Kidney glomerular epithelial cell (primary cell): ENCODE measurements at regions not wholly inside any gene's neighbourhood (a gene's known extent, or its start where the extent isn't known, plus 50 kb on each side); places are given as distances from the start of the nearest gene placed in this dataset.

Experiments
- DNase-seq: peaks from one replicate; lab custom pipeline; 2025; lab: John Stamatoyannopoulos, UW

DNA sequence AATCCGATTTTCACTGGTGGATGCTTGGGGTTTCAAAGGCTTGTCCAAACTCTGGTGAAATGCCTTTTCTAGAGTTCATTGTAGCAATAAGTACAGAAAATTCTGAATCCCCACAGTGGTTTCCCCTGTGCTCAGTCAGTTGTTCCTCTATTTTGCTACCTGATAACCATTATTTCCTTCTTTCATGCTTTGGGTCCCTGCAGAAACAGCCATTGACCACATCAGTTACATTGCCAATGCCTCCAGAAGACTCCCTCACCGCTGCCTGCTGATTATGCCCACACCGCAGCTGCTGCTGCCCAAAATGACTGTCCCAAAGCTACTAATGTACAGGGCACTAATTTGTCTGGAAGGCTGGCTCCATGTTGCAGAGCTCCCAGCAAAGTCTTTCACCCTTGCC is 517.3 kb downstream of the KLF12 start:
- DNase-seq, result no peak

DNA sequence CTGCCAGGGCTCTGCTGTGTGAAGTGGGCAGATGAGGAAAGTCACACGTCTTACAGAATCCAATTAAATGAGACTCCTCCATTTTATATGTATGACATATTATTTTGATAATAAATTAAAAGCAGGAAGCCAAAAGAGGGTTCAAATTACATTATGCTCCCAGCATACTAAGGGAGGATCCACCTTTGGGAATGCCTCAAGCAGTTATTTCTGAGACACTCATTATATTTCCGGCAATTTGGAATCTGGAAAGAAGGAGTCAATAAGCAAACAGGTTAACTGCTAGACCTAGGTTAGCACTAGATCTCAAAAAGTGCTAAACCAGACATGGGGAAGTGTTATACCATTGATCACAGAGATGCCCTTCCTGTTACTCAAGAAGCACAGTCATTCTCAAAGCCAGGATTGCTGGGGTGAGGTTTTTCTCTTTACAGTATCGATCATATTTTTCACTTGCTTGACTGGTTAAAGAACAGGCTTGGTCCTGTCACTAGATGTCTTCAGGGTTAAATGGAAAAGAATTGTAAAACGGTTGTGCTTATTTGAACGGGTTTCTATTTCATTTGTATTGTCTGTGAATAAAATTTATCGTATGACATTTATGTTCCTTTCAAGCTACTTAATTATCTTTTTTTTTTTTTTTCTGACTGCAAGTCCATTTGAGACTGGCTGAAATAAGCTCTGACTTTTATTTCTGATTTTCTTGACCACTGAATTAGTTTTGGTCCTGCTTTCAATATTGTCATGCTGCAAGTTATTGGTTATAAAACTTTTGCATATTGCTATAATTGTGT is 523.2 kb downstream of the KLF12 start:
- DNase-seq, result no peak

DNA sequence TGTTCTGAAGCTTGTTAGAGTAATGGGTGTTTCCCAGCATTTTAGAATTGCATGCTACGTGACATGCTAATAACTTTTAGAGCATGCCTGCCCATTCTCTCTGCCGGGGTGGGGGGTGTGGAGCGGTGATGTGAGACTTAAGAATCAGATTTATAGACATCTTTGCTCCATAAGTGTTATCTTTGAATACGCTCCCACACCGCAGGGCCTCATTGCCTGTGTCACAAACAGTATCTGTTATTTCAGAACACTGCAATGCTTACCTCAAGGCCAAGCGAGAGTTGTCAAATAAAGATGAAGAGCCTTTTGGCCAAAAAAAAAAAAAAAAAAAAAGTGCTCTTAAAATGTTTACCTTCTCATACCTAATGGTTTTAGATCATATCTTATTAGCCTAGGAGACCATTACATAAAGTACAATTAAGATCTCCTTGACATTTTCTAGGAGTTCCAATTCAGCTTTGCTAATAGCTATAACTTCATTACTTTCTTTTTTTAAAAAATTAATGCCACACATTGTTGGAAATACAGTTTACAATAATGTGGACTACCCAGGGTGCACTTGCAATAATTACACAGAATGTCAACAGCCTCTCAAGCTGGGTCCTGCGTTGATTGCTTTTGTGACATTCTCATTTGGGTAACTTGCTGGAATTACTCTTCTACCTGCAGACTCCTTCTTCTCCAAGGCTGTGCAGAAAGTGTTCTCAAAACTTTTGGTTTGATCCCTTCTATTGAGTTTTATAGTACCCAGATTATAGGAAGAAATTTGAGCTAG is 525.3 kb downstream of the KLF12 start:
- no peak for DNase-seq

DNA sequence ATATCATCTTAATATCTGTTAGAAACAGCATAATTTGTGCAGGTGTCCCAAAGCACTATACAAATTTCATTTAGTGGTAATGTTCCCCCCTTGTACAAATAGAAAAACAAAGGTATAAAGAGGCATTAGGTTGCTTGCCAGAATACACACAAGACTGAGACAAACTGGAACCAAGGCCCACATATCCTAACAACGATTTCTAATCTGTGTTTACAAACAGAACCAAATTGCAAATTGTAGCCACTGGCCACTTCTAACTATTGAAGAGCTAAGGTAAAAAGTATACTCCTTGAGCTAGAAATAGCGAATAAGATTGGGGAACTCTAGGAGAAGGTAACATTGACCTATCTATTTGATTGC is 526.1 kb downstream of the KLF12 start:
- DNase-seq, result no peak

DNA sequence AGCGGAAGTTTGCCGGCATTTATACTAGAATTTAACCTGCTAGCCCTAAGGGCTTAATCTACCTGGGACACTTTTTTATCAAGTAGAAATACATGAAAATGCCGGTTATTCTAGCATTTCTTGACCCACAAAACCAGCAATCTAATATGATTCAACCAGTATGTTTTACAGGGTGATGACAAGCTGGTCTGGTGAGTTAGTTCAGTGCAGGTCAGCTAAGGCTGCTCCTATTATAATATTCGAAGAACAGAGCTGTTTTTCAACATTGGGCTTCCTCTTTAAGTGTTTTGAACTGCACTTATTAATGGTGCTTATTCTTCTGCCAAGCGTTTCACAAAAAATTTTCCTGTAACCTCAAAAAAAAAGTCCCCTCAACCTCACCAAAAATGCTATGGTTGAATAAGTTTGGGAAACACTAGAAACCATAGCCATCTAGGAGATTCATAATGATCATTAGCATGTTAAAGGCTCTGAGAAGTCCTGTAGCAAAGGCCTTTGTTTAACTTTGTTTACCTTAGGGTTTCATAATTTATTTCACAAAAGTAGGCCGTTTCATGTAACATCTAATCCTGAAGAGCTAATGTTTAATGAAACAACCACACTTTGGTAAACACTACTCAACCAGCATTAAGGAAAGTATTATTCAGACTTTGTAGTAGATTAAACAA is 526.6 kb downstream of the KLF12 start:
- DNase-seq, result no peak

DNA sequence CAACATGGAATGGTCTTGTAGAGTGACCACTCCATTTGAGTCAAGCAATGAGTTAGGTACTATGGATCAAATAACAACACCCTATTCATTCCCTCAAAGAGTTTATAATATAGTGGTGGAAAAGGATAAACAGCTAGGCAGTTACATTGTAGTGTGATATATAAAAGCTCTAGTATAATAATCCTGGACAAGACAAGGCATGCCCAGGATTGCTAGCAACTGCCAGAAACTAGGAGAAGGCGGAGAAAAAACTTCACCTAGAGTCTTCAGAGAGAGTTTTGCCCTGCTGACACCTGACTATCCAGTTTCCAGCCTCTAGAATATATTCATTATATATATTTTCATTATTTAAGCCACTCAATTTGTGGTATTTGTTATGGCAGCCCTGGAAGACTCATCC is 530.6 kb downstream of the KLF12 start:
- no peak for DNase-seq

DNA sequence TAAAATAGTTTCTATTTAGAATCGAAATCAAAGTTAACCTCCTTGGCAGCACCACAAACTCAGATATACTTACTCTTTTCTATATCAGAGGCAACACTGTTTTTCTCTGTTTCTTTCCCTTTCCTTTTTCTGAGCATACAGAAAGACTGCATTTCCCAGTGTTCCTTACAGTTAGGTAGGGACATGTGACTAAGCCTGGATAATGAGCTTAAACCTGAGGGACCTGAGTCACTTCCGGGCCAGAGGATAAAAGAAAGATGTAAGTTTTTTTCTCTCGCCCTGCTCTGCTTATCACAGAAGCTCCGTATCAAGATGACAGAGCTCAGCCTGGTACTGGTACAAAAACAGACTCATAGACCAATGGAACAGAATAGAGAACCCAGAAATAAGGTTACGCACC is 531.9 kb downstream of the KLF12 start:
- DNase-seq, result no peak

DNA sequence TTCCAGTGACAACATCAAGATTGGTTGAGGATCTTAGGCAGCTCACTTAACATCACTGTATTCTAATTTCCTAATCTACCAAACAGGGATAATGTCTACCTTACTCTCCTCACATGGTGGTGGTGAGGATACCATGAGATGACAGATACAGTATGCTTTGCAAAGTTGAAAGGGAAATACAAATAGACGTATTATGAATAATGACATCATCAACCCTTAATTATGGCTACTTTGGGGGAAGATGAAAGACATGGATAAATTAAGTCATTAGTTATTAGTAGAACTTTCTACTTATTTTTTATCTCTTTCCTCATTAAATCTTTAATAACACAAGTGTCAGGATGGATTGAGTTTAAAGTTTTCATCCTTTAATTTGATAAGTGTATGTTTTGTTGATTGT is 532.5 kb downstream of the KLF12 start:
- no peak for DNase-seq

DNA sequence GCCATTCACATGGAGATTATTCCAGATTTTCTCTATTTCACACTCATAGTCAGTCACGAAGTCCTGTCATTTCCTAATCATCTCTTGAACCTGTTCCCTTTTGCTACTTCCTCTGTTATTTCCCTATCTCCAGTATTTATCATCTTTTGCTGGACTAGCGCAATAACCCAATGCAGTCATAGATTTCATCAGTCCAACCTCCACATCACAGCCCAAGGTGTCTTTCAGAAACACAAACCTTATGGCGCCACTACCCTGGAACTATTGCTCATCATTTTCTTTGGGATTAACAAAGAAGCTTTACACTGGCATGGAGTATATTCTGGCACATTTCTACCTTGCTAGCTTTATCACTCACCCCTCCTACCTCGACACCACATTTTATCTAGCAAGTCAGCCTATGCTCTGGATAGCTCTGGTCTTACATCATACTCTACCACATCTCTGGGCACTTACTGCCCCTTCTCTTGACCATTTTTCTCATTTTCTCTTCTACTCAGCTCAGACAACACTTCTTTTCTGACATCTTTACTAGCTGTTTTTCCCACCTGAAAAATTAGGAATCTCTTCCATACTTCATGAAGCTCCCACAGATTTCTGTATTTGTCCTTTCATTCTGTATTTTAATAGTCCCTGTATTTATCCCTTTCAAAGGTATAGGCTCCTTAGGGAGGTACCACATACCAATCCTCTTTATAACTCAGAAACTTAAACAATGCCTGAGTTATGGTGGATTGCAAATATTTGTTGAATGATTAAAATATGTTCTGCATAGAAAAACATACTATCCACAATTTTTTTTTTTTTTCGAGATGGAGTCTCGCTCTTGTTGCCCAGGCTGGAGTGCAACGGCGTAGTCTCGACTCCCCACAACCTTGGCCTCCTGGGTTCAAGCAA is 534.7 kb downstream of the KLF12 start:
- DNase-seq, result no peak

DNA sequence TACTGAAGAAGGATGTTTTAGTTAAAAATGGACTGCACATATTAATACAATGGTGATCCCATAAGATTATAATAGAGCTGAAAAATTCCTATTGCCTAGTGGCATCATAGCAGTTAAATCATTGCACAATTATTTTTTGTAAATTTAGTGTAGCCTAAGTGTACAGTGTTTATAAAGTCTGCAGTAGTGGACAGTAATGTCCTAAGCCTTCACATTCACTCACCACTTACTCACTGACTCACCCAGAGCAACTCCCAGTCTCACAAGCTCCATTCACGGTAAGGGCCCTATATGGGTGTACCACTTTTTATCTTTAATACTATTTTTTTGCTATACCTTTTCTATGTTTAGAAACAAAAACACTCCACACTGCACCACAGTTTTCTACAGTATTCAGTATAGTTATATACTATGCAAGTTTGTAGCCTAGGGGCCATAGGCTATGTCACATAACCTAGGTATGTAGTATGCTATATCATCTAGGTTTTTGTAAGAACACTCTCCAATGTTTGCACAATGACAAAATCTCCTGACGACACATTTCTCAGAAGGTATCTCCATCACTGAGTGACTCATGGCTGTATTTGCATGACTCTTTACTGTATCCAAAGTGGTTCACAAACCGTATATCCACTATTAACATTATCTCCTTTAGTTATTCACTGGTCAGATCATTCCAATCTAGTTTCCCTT is 536.0 kb downstream of the KLF12 start:
- no peak for DNase-seq

DNA sequence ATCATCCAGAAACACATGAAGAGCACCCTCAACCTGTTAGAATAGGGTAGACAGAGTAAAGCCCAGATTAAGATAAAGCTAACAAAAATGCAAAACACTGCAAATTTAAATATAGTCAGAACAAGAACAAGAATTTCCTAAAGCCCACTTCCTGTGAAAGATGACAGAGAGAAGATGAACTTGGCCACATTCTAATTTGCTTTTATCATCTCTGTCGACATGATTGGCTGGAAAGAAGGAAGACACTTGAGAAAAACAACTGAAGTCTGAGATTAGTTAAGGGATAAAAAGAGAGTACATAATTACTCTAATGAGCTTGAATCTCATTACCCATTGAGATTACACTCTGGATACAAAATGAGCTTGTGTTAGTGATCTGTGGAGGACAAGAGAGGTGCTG is 537.6 kb downstream of the KLF5 start:
- DNase-seq, result no peak

DNA sequence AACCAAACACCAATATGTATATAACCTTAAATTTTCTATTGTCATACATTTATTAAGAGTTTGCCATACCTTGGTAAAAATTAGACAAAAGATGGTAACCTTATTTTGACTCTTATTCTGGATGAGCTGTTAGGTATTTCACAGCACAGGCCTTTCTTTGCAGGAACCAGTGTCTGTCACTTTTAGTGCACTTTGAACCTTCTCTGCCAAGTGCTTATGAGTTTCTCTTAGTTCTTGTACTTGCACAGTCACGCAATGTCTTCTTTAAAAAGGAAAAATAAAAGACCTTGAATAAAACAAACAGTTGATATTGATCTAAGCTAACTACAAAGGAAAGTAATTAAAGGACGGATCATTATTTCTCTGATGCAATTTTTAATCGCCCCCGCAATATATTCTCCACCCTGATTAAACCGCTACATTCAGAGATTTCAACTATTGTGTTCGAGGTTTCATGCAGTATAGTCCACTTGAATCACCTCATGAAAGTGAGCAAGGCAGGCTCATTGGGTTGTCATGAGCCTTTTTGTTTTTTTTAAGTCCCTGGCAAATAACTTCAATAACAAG is 534.5 kb downstream of the KLF5 start:
- DNase-seq, result no peak

DNA sequence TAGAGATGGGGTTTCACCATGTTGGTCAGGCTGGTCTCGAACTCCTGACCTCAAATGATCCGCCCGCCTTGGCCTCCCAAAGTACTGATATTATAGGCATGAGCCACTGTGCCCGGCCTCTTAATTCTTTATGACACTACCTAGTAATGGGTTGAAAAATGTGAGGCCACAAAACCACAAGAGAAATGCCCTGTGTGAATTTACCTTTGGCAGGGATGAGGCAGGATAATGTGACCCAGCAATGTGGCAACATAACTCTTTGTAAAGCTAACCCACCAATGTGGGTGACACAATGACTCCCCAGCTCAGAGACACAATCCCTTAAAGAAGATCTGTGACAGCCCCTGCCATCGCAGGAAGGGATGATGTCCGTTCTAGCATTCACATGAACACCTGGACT is 533.1 kb downstream of the KLF5 start:
- no peak for DNase-seq

DNA sequence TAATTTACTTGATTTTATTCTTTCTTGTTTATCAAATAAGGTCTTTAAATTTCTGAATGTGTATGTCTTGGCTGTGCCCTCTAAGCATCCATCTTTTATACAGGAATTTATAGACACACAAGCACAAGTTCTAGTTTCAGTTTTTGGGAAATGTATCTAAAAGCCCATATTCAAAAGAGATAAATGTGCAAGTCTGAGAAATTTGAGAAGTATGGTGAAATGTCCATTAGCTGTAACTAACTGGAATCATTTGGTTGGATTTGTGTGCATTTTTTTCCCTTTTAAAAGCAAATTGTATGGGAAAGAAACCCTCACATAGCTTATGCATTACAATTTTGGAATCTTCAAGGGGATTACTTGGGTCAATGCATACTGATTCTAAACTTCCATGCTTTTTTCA is 532.0 kb downstream of the KLF5 start:
- no peak for DNase-seq

DNA sequence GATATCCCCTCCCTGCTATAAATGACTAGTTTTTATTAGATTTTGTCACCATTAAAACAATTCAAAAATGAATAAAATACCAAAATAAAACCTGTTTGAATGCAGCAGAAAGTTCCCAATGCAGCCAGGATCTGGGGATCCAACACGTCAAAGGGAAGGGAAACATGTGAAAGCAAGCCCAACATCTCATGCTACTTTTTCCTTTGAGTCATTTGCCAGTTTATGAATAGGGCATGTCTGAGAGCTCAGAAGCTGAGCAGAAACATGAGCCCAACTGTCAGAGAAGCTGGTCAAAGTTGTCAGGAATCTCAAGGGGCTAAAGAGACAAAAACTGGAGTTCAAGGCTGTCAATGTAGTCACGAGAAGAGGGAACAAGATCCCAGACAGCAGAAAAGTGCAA is 526.4 kb downstream of the KLF5 start:
- DNase-seq, result no peak

DNA sequence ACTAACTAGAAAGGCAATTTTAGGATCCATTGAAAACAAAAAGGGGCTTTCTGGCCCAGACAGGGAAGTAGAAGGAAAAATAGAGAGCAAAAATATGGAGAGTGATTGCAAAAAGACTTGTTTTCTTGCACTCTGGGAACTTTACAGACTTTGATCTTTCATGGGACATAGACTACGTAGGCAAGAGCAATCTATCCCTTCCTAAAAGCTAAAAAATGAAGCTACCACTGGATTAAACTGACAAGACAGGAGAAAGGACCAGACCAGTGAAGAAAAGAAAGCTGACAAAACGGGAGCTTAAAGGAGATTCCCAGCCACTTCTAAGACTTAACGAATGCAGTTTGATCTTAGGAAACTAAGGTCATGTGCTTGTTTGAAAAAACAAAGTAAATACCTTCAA is 524.5 kb downstream of the KLF5 start:
- DNase-seq, result no peak

DNA sequence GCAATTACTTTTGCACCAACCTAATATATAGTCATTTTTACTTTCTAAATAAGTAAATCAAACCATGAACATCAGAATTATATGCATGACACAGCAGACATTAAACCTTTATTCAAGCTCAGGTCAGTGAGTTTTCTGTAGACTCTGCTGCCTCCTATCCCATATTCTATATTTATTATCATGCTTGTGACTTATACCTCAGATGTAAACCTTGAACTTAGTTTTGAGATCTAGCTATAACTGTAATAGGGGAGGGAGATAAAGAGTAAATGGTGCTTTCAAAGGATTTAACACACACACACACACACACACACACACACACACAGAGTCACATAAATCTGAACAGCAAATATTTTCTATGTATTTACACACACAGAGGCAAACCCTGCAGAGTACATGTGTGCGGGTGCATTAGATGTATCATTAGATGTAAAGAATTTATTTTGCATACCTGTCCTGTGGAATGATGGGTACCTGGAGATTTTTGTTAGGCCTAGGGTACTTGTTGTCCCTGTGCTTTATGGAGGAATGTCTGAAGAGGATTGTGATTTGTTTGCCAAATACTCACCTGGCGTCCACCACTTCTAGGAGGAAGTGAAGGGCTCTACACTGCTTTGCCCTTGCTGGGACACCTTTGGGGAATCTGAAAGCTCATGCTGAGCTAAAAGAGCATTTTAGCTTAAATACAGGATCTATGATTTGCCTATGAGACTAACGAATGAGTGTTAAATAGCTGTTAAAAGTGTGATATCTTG is 521.9 kb downstream of the KLF5 start:
- no peak for DNase-seq

DNA sequence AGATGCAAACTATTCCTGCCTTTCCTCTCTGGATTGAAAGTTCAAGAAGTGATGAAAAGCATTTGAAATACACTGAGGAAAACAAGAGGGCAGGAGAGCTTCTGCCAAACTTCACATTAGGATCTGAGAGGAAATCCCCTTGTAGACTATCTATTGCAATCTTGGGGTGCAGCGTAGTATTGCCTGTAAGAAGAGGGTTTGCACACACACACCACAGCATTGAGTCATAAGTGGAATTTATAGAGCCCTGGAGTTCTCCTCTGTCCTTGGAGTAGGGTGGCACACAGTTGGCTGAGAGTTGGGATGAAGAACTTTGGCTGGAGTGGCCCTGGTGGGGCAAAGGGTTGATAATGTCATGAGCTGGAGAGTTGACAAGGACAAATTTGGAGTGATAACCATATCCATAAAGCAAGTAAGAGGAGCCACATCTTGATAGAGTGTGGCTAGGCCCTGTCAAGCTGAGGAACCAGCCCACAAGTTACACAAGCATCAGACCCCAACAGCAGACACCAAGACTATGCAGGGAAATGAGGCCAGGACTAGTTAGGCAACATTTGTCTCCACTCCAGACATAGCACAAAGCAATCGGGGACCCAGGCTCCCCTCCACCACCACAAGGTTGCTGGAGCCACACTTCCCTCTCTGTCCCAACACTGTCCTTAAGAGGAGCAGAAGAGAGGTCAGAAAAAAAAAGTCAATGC is 520.9 kb downstream of the KLF5 start:
- DNase-seq, result no peak

DNA sequence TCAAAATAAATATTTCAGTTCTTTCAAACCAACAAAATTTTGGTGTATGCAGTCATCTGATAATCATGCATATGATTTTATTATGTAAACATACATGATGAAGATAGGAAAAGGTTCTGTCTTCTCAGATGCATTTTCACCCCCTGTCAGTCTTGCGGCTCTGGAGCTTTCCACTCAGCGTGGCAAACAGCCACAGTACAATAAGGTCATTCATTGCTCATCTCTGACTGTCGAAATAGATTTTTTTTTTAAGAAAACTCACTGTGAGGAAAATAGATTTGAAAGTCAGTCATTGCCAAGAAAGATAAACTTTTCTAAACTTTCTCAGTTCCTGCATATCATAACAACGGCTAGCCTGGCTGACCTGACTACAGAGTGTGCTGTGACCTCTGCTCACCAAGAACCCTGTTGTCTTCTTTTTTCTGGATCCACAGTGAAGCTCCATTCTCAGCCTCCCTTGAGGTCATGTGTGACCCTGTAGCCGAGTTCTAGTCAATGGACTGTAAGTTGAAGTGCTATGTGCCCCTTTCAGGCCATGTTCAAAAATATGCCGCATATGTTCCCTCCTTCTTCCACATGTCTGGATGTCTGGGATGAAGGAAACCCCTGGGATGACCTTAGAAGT is 519.6 kb downstream of the KLF5 start:
- no peak for DNase-seq
